Fibroblast of skin of scalp (primary cell): ENCODE measurements at regions not wholly inside any gene's neighbourhood (a gene's known extent, or its start where the extent isn't known, plus 50 kb on each side); places are given as distances from the start of the nearest gene placed in this dataset.

Experiments
- DNase-seq: peaks from one replicate; pipeline ENCODE4 v3.0.0-alpha.2; 2013

DNA sequence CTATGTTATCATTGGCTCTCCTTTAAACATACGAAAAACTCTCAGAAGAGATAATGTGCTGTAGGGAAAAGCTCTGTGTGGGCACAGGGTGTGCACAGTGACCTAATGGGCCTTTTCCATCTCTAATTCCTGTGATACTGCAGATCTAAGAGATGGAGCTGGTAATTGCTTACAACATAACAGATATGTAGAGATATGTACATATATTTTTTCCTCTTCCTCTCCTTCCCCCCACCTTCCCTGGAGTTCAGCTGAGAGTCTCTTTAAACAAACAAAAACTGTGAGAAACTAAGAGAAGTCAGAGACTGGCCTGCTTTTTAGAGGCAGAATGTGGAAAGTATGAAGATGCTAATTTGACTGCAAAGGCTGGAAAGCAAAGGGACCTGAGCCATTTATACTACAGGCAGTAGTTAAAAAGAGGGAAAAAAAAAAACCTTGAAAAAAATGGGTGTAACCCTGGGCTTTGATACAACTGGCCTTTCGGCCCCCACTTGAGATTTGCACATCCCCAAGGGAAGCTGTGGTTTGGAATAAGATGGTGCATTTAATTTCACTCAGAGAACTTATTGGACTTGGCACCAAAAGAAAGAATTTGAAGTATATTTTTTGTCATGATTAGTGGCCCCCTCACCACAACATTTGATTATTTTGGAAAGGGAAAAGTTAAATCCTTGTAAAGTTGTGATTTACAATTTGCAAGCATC is 502.2 kb upstream of the ZEB2 start:
- no peak for DNase-seq

DNA sequence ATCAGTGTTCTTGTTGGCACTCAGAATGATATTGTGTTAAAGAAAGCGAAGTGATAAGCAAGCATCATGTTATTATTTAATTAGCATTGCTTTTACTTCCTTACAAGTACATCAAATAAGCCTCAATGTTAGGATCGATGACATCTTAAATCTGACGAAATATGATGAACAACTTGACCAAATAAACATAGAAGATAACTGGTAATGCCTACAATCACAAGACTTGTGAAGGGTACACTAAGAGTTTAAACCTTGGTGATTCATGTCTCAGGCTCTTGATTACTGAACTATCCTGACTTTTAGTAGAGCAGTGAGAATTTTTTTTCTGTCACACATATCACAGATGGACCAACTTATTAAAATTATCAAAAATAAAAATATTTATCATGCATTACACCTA is 500.8 kb upstream of the ZEB2 start:
- no peak for DNase-seq

DNA sequence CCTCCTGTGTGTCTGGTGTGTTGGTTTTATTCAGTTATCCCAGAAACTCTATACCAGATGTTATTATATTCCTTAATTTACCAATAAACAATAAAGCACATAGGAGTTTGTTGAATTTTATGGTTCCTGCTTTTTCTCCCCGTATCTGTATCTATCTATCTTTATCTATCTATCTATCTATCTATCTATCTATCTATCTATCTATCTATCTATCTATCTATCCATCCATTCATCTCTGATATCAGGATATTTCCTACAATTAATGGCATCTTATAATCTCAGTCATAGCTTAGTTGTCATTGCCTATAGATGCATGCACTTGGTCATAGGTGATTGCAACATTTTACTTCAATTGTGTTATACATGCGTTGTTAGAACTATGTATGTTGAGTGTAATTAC is 500.2 kb upstream of the ZEB2 start:
- no peak for DNase-seq

DNA sequence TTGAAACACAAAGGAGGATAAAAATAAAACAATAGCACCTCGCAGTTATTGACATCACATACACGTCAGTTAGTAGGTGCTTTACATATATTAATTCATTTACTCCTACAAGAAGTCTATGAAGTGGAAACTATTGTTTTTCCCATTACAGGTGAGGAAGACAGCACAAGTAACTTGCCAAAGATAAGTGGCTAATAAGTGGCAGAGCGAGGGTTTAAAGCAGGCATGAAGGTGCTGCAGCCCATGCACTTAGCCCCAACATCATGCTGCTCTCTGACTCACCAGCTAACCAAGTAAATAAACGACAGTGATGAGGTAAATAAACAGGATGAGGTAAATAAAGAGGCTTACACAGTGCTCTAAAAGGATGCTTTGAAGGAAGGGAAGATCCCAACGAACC is 498.6 kb upstream of the ZEB2 start:
- no peak for DNase-seq

GRCh38 chr2:145017149-145017548 is 497.2 kb upstream of the ZEB2 start:
- DNase-seq = no peak

- DNase-seq = no peak
Measured at GRCh38 chr2:145016711-145017110, 496.8 kb upstream of the ZEB2 start.

- no peak for DNase-seq
Measured at GRCh38 chr2:145015561-145015960, 495.6 kb upstream of the ZEB2 start.

DNA sequence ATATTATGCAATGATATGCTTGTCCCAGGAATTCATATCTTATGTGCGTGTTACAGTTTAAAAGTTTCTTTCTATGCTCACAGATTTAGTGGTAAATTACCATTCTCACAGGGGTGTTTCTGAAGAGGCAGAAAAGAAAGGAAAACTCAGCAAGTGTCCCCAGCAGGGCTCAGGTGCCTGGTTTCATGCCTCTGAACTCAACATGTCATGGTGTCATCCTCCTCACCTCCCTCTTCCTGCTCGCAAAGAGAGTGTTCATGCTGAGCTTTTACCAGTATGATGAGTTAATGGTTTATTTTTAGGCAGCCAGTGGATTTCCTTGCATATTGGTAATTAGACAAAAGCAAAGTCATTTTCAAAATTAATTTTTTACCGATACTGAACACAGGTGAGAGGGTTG is 492.9 kb upstream of the ZEB2 start:
- DNase-seq = no peak

- DNase-seq = no peak
Measured at GRCh38 chr2:145012214-145012670, 492.3 kb upstream of the ZEB2 start.

GRCh38 chr2:145010635-145011034 is 490.7 kb upstream of the ZEB2 start:
- no peak for DNase-seq

GRCh38 chr2:145007960-145008263 is 488.0 kb upstream of the ZEB2 start:
- no peak for DNase-seq

GRCh38 chr2:145007093-145007959 is 487.4 kb upstream of the ZEB2 start:
- DNase-seq = peak; percentile 100

DNA sequence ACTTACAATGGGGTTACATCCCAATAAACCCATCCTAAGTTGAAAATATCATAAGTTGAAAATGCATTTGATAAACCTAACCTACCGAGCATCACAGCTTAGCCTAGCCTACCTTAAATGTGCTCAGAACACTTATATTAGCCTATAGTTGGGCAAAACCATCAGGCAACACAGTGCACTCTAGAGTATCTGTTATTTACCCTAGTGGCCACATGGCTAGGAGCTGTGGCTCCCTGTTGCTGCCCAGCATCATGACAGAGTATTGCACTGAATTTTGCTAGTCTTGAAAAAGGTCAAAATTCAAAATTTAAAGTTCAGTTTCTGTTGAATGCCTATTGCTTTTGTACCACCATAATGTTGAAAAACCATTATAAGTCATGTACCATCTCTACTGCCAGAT is 482.7 kb upstream of the ZEB2 start:
- no peak for DNase-seq

DNA sequence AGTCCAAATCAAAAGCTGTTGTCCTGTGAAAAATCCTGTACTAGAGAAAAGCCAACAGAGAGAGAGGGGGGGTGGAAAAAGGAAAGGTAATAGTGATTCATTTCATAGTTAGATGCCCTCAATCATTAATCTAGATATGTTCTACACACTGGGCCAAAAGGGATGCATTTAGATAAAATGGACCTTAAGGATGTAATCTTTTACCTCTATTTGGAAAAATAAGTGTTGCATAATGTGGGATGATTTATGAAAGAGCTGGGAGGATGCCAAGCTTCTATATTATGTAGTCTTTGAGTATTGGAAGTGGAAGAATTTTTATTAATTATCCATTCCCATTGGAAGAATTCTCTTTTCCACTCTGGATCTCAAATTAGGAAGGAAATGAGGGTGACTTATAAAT is 480.5 kb upstream of the ZEB2 start:
- no peak for DNase-seq

DNA sequence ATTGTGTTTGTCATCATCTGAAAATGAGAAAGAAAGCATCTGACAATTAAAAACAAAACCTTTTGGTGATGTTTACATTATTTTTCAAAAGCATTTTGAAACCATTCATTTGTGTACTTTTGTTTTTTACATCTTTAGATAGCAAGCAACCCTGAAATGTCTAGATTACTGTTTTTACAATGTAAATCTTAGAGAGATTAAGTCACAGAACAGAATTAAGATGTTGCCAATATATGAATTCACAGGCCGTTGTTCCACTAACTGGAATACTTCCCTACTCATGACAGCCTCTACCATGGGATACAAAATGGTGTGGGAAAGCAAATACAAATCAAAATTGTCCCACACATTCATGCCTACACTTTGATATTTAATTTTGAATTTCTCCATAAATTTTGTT is 480.0 kb upstream of the ZEB2 start:
- no peak for DNase-seq

GRCh38 chr2:144999071-144999875 is 479.4 kb upstream of the ZEB2 start:
- DNase-seq = no peak

DNA sequence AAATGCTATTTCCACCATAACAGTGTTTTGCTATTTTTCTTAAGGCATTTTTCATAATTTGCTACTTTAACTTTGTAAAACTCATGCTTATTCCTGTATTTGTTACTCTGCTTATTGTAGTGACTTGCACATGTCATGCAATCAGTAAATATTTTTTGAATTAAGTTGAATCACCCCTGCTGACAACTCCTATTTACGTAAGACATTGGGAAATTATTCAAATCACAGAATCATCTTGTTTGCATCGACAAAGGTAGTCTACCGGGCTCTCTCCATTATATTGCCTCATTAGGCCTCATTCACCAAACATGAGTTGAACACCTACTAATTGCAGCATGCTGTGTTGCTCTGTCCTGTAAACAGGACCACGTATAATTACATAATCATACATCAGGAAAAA is 478.5 kb upstream of the ZEB2 start:
- no peak for DNase-seq

GRCh38 chr2:144996225-144996795 is 476.4 kb upstream of the ZEB2 start:
- DNase-seq = peak; percentile 82

- peak; percentile 32 for DNase-seq
Measured at GRCh38 chr2:144995482-144995881, 475.6 kb upstream of the ZEB2 start.

DNA sequence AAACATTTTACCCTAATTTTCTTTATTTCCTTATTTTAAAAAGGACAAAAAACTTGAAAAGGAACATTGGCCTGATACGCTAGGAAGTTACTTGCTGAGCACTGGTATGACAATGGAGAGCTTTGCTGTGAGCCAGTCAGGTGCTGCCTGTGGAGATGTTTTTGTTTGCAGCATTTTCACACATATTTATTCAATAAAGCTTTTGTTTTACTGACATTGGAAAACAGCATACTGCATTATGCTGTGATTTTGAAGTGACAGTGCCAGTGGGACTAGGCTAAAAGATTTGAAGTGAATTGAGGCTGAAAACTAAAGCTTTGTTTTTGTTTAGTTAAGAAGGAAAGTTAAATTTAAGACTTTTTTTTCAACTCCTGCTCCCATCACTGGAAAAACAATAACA is 470.7 kb upstream of the ZEB2 start:
- DNase-seq = no peak

DNA sequence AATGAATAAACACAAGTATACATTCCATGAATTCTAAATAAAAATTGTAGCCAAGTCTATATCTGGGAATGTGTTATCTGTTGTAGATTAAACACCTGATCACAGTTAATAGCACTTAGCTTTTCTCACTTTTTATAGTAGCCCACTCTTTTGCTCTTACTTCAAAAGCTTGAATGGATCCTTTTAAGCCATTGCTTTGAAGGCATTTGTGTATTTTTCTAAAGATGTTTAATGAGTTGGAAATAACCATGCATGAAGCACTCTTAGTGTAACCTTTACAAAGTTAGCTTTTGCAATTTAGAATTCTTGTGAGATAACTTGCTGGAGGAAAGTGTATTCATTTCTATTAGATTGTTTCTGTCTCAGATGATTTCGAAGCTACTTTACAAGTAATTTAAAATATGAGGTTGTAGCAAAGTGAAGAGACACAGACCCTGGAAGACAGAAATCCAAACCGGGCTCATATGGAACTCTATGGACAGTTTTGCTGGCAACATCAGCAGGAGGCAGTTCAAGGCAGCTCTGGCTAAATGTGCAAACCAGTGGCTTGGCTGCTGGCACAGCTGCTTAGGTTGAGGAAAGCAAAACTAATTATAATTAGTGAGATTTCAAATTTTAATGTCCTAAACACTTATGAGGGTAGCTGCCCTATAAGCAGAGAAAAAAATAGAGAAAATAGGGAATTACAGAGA is 469.8 kb upstream of the ZEB2 start:
- DNase-seq = no peak

DNA sequence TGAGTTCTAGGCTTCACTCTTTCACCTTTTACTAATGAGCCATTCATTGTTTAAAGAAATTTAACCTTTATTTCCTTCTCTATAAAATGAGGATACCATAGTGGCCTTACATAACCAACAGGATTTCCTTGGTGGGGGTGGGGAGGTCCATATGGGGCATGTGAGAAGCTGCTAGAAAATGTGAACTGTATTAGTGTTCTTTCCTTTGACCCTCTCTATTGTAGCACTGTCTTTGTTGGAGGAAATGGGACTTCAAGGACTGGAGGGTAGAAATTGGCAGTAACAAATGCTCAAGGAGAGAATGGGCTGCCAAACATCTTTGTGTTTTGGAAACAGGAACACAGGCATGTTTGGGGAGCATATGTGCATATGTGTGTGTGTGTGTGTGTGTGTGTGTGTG is 468.7 kb upstream of the ZEB2 start:
- no peak for DNase-seq
